ENCODE measurements at regions not wholly inside any gene's neighbourhood (a gene's known extent, or its start where the extent isn't known, plus 50 kb on each side); places are given as distances from the start of the nearest gene placed in this dataset.

DNA sequence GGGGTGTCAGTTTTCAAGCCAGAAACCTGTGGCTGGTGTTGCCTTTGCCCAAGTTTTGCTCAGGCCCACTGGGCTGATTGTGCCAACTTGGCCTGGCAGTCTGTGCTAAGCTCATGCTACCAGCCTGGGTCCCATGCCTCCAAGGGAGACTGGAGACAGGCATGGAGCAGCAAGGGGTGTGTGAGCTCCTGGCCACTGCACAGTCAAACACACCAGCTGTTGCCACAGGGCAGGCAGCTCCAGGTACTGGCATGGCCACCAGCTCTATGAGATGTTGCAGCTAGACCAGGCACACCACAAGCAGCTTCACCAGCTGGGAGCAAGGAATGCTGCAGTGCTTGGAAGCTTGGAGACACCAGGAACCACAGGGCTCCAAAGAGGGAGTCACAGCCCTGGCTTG is 638.8 kb downstream of the PLOD2 start:
- TF ChIP-seq POLR2A (IDR thresholded peaks at IDR 0.05) (no peak), EP300 (IDR thresholded peaks at IDR 0.05) (no peak), POLR2AphosphoS5 (IDR thresholded peaks at IDR 0.05) (no peak)
- TF ChIP-seq, protein P1, sequence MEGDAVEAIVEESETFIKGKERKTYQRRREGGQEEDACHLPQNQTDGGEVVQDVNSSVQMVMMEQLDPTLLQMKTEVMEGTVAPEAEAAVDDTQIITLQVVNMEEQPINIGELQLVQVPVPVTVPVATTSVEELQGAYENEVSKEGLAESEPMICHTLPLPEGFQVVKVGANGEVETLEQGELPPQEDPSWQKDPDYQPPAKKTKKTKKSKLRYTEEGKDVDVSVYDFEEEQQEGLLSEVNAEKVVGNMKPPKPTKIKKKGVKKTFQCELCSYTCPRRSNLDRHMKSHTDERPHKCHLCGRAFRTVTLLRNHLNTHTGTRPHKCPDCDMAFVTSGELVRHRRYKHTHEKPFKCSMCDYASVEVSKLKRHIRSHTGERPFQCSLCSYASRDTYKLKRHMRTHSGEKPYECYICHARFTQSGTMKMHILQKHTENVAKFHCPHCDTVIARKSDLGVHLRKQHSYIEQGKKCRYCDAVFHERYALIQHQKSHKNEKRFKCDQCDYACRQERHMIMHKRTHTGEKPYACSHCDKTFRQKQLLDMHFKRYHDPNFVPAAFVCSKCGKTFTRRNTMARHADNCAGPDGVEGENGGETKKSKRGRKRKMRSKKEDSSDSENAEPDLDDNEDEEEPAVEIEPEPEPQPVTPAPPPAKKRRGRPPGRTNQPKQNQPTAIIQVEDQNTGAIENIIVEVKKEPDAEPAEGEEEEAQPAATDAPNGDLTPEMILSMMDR (IDR thresholded peaks at IDR 0.05), result no peak

DNA sequence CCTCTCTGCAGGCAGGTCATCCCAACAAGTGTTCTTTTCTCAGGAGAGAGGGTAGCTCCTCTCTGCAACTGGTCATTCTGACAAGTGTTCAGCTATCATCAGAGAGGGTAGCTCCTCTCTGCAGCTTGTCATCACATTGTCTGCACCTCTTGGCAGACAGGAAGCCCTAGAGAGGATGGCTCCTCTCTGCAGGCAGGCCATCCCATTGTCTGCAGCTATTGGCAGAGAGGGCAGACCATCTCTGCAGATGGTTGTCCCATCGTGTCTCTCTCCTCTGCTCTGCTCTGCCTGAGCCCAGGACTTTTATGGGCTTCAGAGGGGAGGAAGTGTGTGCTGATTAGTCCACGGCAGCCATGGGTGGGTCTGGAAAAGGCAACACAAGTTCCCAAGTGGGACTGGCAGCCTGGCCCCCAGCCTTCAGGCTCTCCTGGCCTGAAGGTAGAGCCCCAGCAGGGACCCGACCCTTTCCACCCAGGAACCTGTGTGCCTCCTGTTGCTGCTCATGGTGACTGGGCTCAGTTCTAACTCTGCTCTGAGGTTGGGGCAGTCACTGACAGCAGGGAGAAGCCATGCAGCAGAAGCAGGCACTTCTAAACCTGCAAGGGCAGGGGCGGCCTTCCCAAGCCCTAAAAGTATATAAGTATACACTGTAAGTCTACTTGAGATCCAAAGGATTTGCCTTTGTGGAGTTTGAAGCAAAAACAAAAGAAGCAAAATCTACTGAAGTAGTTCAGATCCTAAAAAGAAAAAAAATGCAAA is 637.9 kb downstream of the PLOD2 start:
- no peaks in the 10 kb centered on the region for H3K4me1 ChIP-seq
- TF ChIP-seq, protein P1 (IDR thresholded peaks at IDR 0.05), result no peak
- TF ChIP-seq EP300 (IDR thresholded peaks at IDR 0.05), result no peak
- no peak for TF ChIP-seq POLR2A (IDR thresholded peaks at IDR 0.05)
- TF ChIP-seq POLR2AphosphoS5 (IDR thresholded peaks at IDR 0.05), result no peak
- no peak overlapping the region for H3K27ac ChIP-seq
- no peak overlapping the region for H3K4me3 ChIP-seq
- H3K36me3 ChIP-seq, result no peaks in the 10 kb centered on the region
- intact Hi-C loops (cut with DNase I), result no loop called here
- no peaks in the 10 kb centered on the region for H3K27me3 ChIP-seq
- no peak for DNase-seq
- 62 to 80% methylated on average over 4 of the region's 4 CpGs for WGBS, 2 donors
- no peaks in the 10 kb centered on the region for H3K9me3 ChIP-seq

More for the DNA sequence above, 638.8 kb downstream of the PLOD2 start:
- no peaks in the 10 kb centered on the region for H3K27me3 ChIP-seq
- H3K36me3 ChIP-seq, result no peaks in the 10 kb centered on the region
- no peaks in the 10 kb centered on the region for H3K9me3 ChIP-seq
- intact Hi-C loops (cut with DNase I), result no loop called here
- H3K27ac ChIP-seq, result no peak overlapping the region
- no peak overlapping the region for H3K4me3 ChIP-seq
- no peak for DNase-seq
- H3K4me1 ChIP-seq, result no peaks in the 10 kb centered on the region

DNA sequence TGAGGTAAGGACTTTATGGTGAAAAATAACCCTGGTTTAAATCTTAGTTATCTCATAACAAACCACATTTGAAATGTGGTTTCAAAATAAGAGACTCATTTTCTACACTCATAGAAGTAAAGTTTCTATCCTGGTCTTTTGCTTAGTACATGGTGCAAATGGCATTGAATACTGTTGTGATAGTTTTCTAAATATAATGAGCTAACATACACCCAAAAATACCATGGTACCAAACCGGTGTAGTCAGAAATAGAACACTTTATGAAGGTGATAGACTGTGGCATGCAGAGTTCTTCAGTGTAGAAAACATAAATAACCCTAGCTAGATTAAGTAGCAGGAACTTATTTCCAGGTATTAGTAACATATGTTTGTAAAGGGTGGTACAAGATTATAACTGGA is 629.4 kb downstream of the PLOD2 start:
- H3K36me3 ChIP-seq, result no peaks in the 10 kb centered on the region
- no peaks in the 10 kb centered on the region for H3K4me1 ChIP-seq
- intact Hi-C loops (cut with DNase I), result no loop called here
- no peaks in the 10 kb centered on the region for H3K27me3 ChIP-seq
- H3K4me3 ChIP-seq, result no peak overlapping the region
- H3K9me3 ChIP-seq, result no peaks in the 10 kb centered on the region
- DNase-seq, result no peak
- 76% methylated on average over 1 of the region's 1 CpG for WGBS, 2 donors
- TF ChIP-seq POLR2A (IDR thresholded peaks at IDR 0.05) (no peak), POLR2AphosphoS5 (IDR thresholded peaks at IDR 0.05) (no peak), EP300 (IDR thresholded peaks at IDR 0.05) (no peak)
- TF ChIP-seq, protein P1 (IDR thresholded peaks at IDR 0.05), result no peak
- no peak overlapping the region for H3K27ac ChIP-seq

DNA sequence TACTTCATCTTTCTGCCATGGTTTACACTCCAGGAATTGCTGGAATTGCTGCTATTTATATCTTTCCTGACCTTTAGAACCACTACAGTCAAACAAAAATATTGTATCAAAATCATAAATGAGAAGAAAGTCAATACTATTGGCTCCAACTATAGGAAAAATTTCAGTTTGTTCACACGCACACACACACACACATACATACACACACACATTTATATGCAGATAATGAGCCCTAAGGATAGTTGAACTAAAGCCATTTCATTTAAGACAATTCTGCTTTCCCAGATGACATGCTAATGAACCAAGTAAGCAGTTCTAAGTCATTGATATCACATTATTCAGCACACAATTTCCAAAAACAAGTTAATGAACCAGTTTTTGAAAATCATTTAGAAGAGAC is 627.3 kb downstream of the PLOD2 start:
- Histone ChIP-seq H3K36me3 (no peaks in the 10 kb centered on the region), H3K4me1 (no peaks in the 10 kb centered on the region), H3K9me3 (no peaks in the 10 kb centered on the region), H3K27ac (no peak overlapping the region), H3K4me3 (no peak overlapping the region), H3K27me3 (no peaks in the 10 kb centered on the region)
- no peak for DNase-seq
- WGBS, 2 donors, result 71 to 79% methylated on average over 1 of the region's 1 CpG
- intact Hi-C loops (cut with DNase I), result no loop called here
- TF ChIP-seq EP300 (IDR thresholded peaks at IDR 0.05) (no peak), POLR2AphosphoS5 (IDR thresholded peaks at IDR 0.05) (no peak), POLR2A (IDR thresholded peaks at IDR 0.05) (no peak)
- TF ChIP-seq, protein P1 (IDR thresholded peaks at IDR 0.05), result no peak

DNA sequence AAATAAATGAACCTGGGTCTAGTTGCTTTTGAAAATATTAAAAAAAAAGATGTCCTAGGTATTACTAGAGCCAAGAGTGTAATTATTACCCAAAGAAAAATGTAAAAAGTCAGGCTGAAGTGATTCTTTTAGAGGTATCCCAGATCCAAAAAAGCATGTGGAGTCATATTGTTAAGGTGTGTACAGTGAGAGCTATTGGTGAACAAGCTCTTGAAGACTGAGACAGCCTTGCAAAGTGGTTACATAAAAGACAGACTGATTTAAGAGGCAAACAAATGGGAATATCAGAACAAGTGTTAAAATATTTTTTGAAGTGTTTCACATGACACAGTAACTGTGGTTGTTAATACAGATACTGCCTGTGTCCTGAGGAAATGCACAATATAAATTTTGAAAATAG is 624.5 kb downstream of the PLOD2 start:
- H3K4me3 ChIP-seq, result no peak overlapping the region
- DNase-seq, result no peak
- H3K36me3 ChIP-seq, result no peaks in the 10 kb centered on the region
- H3K27me3 ChIP-seq, result no peaks in the 10 kb centered on the region
- TF ChIP-seq, protein P1 (IDR thresholded peaks at IDR 0.05), result no peak
- TF ChIP-seq POLR2A (IDR thresholded peaks at IDR 0.05), result no peak
- no peak for TF ChIP-seq EP300 (IDR thresholded peaks at IDR 0.05)
- no peak for TF ChIP-seq POLR2AphosphoS5 (IDR thresholded peaks at IDR 0.05)
- no peaks in the 10 kb centered on the region for H3K9me3 ChIP-seq
- H3K4me1 ChIP-seq, result no peaks in the 10 kb centered on the region
- intact Hi-C loops (cut with DNase I), result no loop called here
- no peak overlapping the region for H3K27ac ChIP-seq

Data from sigmoid colon (tissue), 6 donors.